WTC11 (cell line): ENCODE measurements at regions not wholly inside any gene's neighbourhood (a gene's known extent, or its start where the extent isn't known, plus 50 kb on each side); places are given as distances from the start of the nearest gene placed in this dataset.

Experiments used
- ATAC-seq: fragments of 200-7000 bp; cut with Tn5 transposase; 2 replicates; pipeline ENCODE4 v1.10.0; 2021; ENCODE audit warnings: mild to moderate bottlenecking, moderate library complexity
- CTCF ChIA-PET: fragments of 300-600 bp; sonication (Branson Sonifier 250); formaldehyde crosslinking; loops from one replicate; lab custom pipeline; 2021; ENCODE audit warnings: antibody characterized with exemption; lab: Charles Lee
- POLR2A ChIA-PET: fragments of 350-600 bp; sonication (Branson Sonifier 250); formaldehyde crosslinking; loops from one replicate; lab custom pipeline; 2021; ENCODE audit warnings: antibody characterized with exemption; lab: Charles Lee
- DNase-seq: peaks from one replicate; pipeline ENCODE4 v3.0.0; 2021; ENCODE audit warnings: low spot score
- H3K27ac Mint-ChIP-seq: 2 replicates; pipeline ENCODE4 v1.8.0; 2021; ENCODE audit warnings: mixed read lengths
- H3K27me3 Mint-ChIP-seq: 2 replicates; pipeline ENCODE4 v1.8.0; 2021; ENCODE audit warnings: low read depth, mild to moderate bottlenecking, moderate library complexity, mixed read lengths
- H3K36me3 Mint-ChIP-seq: 2 replicates; pipeline ENCODE4 v1.8.0; 2021; ENCODE audit warnings: mixed read lengths
- H3K4me1 Mint-ChIP-seq: 2 replicates; pipeline ENCODE4 v1.8.0; 2022; ENCODE audit warnings: mixed read lengths
- H3K4me3 Mint-ChIP-seq: 2 replicates; pipeline ENCODE4 v1.8.0; 2021; ENCODE audit warnings: mild to moderate bottlenecking, moderate library complexity, mixed read lengths
- H3K9me3 Mint-ChIP-seq: 2 replicates; pipeline ENCODE4 v1.8.0; 2021; ENCODE audit warnings: mixed read lengths
- ARID4B ChIP-seq: sonication (generic); formaldehyde crosslinking; IDR thresholded peaks from 2 replicates; pipeline ENCODE4 v1.8.0; 2023; ENCODE audit warnings: missing genetic modification reagents, mild to moderate bottlenecking, borderline replicate concordance
- ATF6 ChIP-seq: sonication (generic); formaldehyde crosslinking; IDR thresholded peaks from 2 replicates; pipeline ENCODE4 v1.8.1; 2023; ENCODE audit warnings: mild to moderate bottlenecking, missing genetic modification reagents
- E2F1 ChIP-seq: sonication (generic); formaldehyde crosslinking; IDR thresholded peaks from 2 replicates; pipeline ENCODE4 v1.8.0; 2022; ENCODE audit warnings: mild to moderate bottlenecking, missing genetic modification reagents
- E2F5 ChIP-seq: sonication (generic); formaldehyde crosslinking; IDR thresholded peaks from 2 replicates; pipeline ENCODE4 v1.8.1; 2022; ENCODE audit warnings: mild to moderate bottlenecking, moderate library complexity, missing genetic modification reagents
- ELF4 ChIP-seq: sonication (generic); formaldehyde crosslinking; IDR thresholded peaks from 2 replicates; pipeline ENCODE4 v1.8.1; 2022; ENCODE audit warnings: low read depth, mild to moderate bottlenecking, moderate library complexity, missing genetic modification reagents
- FOXP1 ChIP-seq: sonication (generic); formaldehyde crosslinking; IDR thresholded peaks from 2 replicates; pipeline ENCODE4 v1.8.0; 2022; ENCODE audit warnings: missing genetic modification reagents, mild to moderate bottlenecking, moderate library complexity, borderline replicate concordance
- FOXP4 ChIP-seq: sonication (generic); formaldehyde crosslinking; IDR thresholded peaks from 2 replicates; pipeline ENCODE4 v1.8.0; 2022; ENCODE audit warnings: mild to moderate bottlenecking, missing genetic modification reagents
- GTF2I ChIP-seq: fragments of 250-450 bp; sonication (Bioruptor Pico); conservative IDR thresholded peaks from 2 replicates; pipeline ENCODE4 v1.4.0; 2021; ENCODE audit warnings: mild to moderate bottlenecking
- HMGA2 ChIP-seq: fragments of 250-450 bp; sonication (Bioruptor Pico); IDR thresholded peaks from 2 replicates; pipeline ENCODE4 v1.4.0; 2021; ENCODE audit warnings: mild to moderate bottlenecking, moderate library complexity
- MLX ChIP-seq: sonication (generic); formaldehyde crosslinking; IDR thresholded peaks from 2 replicates; pipeline ENCODE4 v1.8.1; 2023; ENCODE audit warnings: mild to moderate bottlenecking, missing genetic modification reagents, moderate library complexity
- SMAD4 ChIP-seq: sonication (generic); formaldehyde crosslinking; IDR thresholded peaks from 2 replicates; pipeline ENCODE4 v1.8.0; 2022; ENCODE audit warnings: mild to moderate bottlenecking, missing genetic modification reagents
- ZNF121 ChIP-seq: sonication (generic); formaldehyde crosslinking; IDR thresholded peaks from 2 replicates; pipeline ENCODE4 v1.8.0; 2023; ENCODE audit warnings: missing genetic modification reagents
- ZNF219 ChIP-seq: sonication (generic); formaldehyde crosslinking; IDR thresholded peaks from 2 replicates; pipeline ENCODE4 v1.8.0; 2023; ENCODE audit warnings: missing genetic modification reagents, mild to moderate bottlenecking, borderline replicate concordance
- ZNF317 ChIP-seq: sonication (generic); formaldehyde crosslinking; IDR thresholded peaks from 2 replicates; pipeline ENCODE4 v1.8.1; 2023; ENCODE audit warnings: low read depth, mild to moderate bottlenecking, moderate library complexity, missing genetic modification reagents, borderline replicate concordance
- ZNF532 ChIP-seq: fragments of 250-450 bp; sonication (Bioruptor Pico); IDR thresholded peaks from 2 replicates; pipeline ENCODE4 v1.9.0; 2021; ENCODE audit warnings: mild to moderate bottlenecking, borderline replicate concordance

- TF ChIP-seq E2F5 (no peak), ZNF219 (CRISPR knock-in tag) (no peak)
These were observed 140.8 kb downstream of the SNX19 start (continued) for GRCh38 chr11:130775306-130776060.

GRCh38 chr11:130776061-130776419 lies 140.2 kb downstream of the SNX19 start:
- TF ChIP-seq HMGA2 (CRISPR knock-in tag) (no peak), E2F1 (CRISPR knock-in tag) (no peak), ZNF121 (CRISPR knock-in tag) (no peak)
- ATAC-seq (no peak), DNase-seq (no peak)
- POLR2A ChIA-PET = no interaction called here
- CTCF ChIA-PET = no interaction called here
- Mint-ChIP-seq H3K27ac (no peak overlapping the region), H3K27me3 (peaks cover 4% of the 10 kb centered on the region), H3K4me1 (peaks cover 10% of the 10 kb centered on the region), H3K36me3 (no peaks in the 10 kb centered on the region), H3K4me3 (no peak overlapping the region), H3K9me3 (peaks cover 9% of the 10 kb centered on the region)

GRCh38 chr11:130778026-130778425 lies 138.3 kb downstream of the SNX19 start:
- Mint-ChIP-seq H3K36me3 (no peaks in the 10 kb centered on the region), H3K27ac (no peak overlapping the region)
- ATAC-seq (no peak), DNase-seq (no peak)
- POLR2A ChIA-PET = interaction anchor here (0.7 kb wide), 1 partner anchor 510 kb away, joined by 6 read pairs; no protein-coding TSS in a partner anchor
- CTCF ChIA-PET = no interaction called here
- TF ChIP-seq MLX (CRISPR knock-in tag) = no peak
- no peak for TF ChIP-seq ZNF317 (CRISPR knock-in tag)
- no peak for TF ChIP-seq FOXP4
- TF ChIP-seq GTF2I (CRISPR knock-in tag) = no peak
- no peak for TF ChIP-seq SMAD4
- no peak for TF ChIP-seq FOXP1 (CRISPR knock-in tag)
- no peak for TF ChIP-seq ELF4
- no peak for TF ChIP-seq ARID4B
- no peak for TF ChIP-seq ZNF532
- no peak for TF ChIP-seq ATF6 (CRISPR knock-in tag)
- TF ChIP-seq, all 79 proteins: peak for 0
- peaks cover 16% of the 10 kb centered on the region for H3K4me1 Mint-ChIP-seq
- H3K27me3 Mint-ChIP-seq = peaks cover 2% of the 10 kb centered on the region
- H3K9me3 Mint-ChIP-seq = peaks cover 9% of the 10 kb centered on the region
- no peak overlapping the region for H3K4me3 Mint-ChIP-seq
